K562 (cell line): ENCODE measurements at regions not wholly inside any gene's neighbourhood (a gene's known extent, or its start where the extent isn't known, plus 50 kb on each side); places are given as distances from the start of the nearest gene placed in this dataset.

Experiments
- ATAC-seq: fragments of 200-7000 bp; cut with Tn5 transposase; 3 replicates; pipeline ENCODE4 v1.9.1; 2020; ENCODE audit warnings: moderate library complexity
- BruUV-seq: library from RNA; stranded (reverse); fragments of 400-500 nt; replicated peaks from 2 replicates; lab custom pipeline; 2021; lab: Mats Ljungman, UMichigan
- CTCF ChIA-PET: fragments of 300-600 bp; formaldehyde crosslinking; extraction: SDS; loops from one replicate; lab custom pipeline; 2021; ENCODE audit warnings: low intra/inter-chr PET ratio; lab: Yijun Ruan, JAX
- POLR2A ChIA-PET: fragments of 300-600, 350-650 bp; sonication (Branson Sonifier 250); formaldehyde crosslinking; extraction: SDS; loops from one replicate; lab custom pipeline; 2021; ENCODE audit warnings: antibody characterized with exemption, inconsistent platforms; lab: Yijun Ruan, JAX
- DNase-seq, 4 experiments: peaks; one replicate each; pipeline versions ENCODE4 v3.0.0 to v3.0.0-alpha.2; 2011 to 2018; ENCODE audit warnings: low spot score in 3 of 4, mixed read lengths in 3 of 4; ENCODE audit errors: extremely low read depth in 1 of 4
- FAIRE-seq: peaks from 2 replicates; lab custom pipeline; 2011; peaks lifted over from hg19 to GRCh38; lab: Jason Lieb, UNC
- H2AFZ ChIP-seq: 2 replicates; pipeline ENCODE4 v1.6.0; 2011; ENCODE audit warnings: low read depth, low read length, control low read depth, inconsistent platforms
- H3K27ac ChIP-seq: fragments of 200-600 bp; 3 replicates; pipeline ENCODE4 v1.8.0; 2011; ENCODE audit warnings: low read depth, mild to moderate bottlenecking, control low read depth, inconsistent platforms, low read length, moderate library complexity, mixed read lengths; ENCODE audit errors: extremely low read depth
- H3K27me3 ChIP-seq, 2 experiments: fragments of 300-600 bp in 1 of 2; 2 replicates in 1 of 2; 3 replicates in 1 of 2; pipeline versions ENCODE4 v1.6.0 to v1.8.0; 2011; ENCODE audit warnings: inconsistent platforms in 2 of 2, low read length in 2 of 2, mild to moderate bottlenecking in 1 of 2, mixed read lengths in 1 of 2, moderate library complexity in 1 of 2; ENCODE audit not compliant: control insufficient read depth in 2 of 2, insufficient read depth in 2 of 2
- H3K36me3 ChIP-seq: fragments of 300-600 bp; 3 replicates; pipeline ENCODE4 v1.8.0; 2011; ENCODE audit warnings: mild to moderate bottlenecking, low read length, inconsistent platforms; ENCODE audit not compliant: control insufficient read depth, insufficient read depth
- H3K4me1 ChIP-seq, 2 experiments: fragments of 200-600 bp in 1 of 2; replicated peaks in 1 of 2; 2 replicates in 1 of 2; 3 replicates in 1 of 2; pipeline versions ENCODE4 v1.5.1 to v1.8.0; 2011; ENCODE audit warnings: inconsistent platforms in 2 of 2, low read length in 2 of 2, mild to moderate bottlenecking in 1 of 2, mixed read lengths in 1 of 2, moderate library complexity in 1 of 2; ENCODE audit not compliant: control insufficient read depth in 2 of 2, insufficient read depth in 2 of 2
- H3K4me2 ChIP-seq: 2 replicates; pipeline ENCODE4 v1.6.1; 2011; ENCODE audit warnings: low read length, control low read depth, inconsistent platforms, mixed read lengths; ENCODE audit not compliant: insufficient read depth
- H3K4me3 ChIP-seq: fragments of 200-600 bp; sonication (generic), shearing (Covaris generic); 2 replicates; pipeline ENCODE4 v1.5.1; 2016; ENCODE audit warnings: control low read depth, inconsistent platforms
- H3K79me2 ChIP-seq: fragments of 200-600 bp; 3 replicates; pipeline ENCODE4 v1.8.0; 2011; ENCODE audit warnings: low read length, inconsistent platforms; ENCODE audit not compliant: control insufficient read depth, insufficient read depth
- H3K9ac ChIP-seq, 2 experiments: 2 replicates each; pipeline versions ENCODE4 v1.6.0 to v1.6.1; 2011; ENCODE audit warnings: low read depth in 2 of 2, low read length in 2 of 2, control low read depth in 1 of 2, inconsistent platforms in 1 of 2, mild to moderate bottlenecking in 1 of 2, mixed read lengths in 1 of 2; ENCODE audit not compliant: insufficient read depth in 1 of 2
- H3K9me1 ChIP-seq: one replicate; pipeline ENCODE4 v1.6.0; 2011; ENCODE audit warnings: inconsistent platforms, mild to moderate bottlenecking, low read length, moderate library complexity; ENCODE audit not compliant: control insufficient read depth, insufficient read depth
- H3K9me3 ChIP-seq: replicated peaks from 2 replicates; pipeline ENCODE4 v1.5.1; 2011; ENCODE audit warnings: low read depth, low read length, inconsistent platforms; ENCODE audit not compliant: control insufficient read depth, insufficient read depth
- H4K20me1 ChIP-seq: replicated peaks from 2 replicates; pipeline ENCODE4 v1.6.1; 2011; ENCODE audit warnings: low read length, inconsistent platforms, mixed read lengths; ENCODE audit not compliant: control insufficient read depth, insufficient read depth
- MBD1 ChIP-seq: fragments of 250-450 bp; sonication (Bioruptor Pico); IDR thresholded peaks from 2 replicates; pipeline ENCODE4 v1.8.0; 2022; ENCODE audit warnings: inconsistent platforms
- PCBP1 ChIP-seq: fragments of 200-400 bp; formaldehyde crosslinking; IDR thresholded peaks from 2 replicates; pipeline ENCODE4 v1.6.1; 2018; ENCODE audit warnings: mild to moderate bottlenecking, low read depth, low read length; ENCODE audit not compliant: poor library complexity, severe bottlenecking
- RBM25 ChIP-seq: fragments of 200-400 bp; formaldehyde crosslinking; IDR thresholded peaks from 2 replicates; pipeline ENCODE4 v1.6.1; 2018; ENCODE audit warnings: low read length, low read depth, moderate library complexity; ENCODE audit not compliant: severe bottlenecking
- SIN3A ChIP-seq, 2 experiments: fragments of 150-350 bp in 1 of 2; IDR thresholded peaks; 2 replicates each; pipeline ENCODE4 v1.6.1; 2011 to 2016; ENCODE audit warnings: borderline replicate concordance in 2 of 2, low read depth in 2 of 2, low read length in 2 of 2, mild to moderate bottlenecking in 2 of 2, moderate library complexity in 2 of 2; ENCODE audit not compliant: control insufficient read depth in 1 of 2
- TFAM ChIP-seq: fragments of 250-450 bp; sonication (Bioruptor Pico); conservative IDR thresholded peaks from 2 replicates; pipeline ENCODE4 v1.5.0; 2021; ENCODE audit warnings: mild to moderate bottlenecking, moderate library complexity
- ZBTB8A ChIP-seq: fragments of 450-650 bp; IDR thresholded peaks from 2 replicates; pipeline ENCODE4 v1.6.1; 2018; ENCODE audit warnings: mild to moderate bottlenecking, moderate library complexity; ENCODE audit not compliant: partially characterized antibody
- ZNF24 ChIP-seq: fragments of 450-650 bp; IDR thresholded peaks from 2 replicates; pipeline ENCODE4 v1.6.1; 2016
- ZNF347 ChIP-seq: fragments of 450-650 bp; formaldehyde crosslinking; IDR thresholded peaks from 2 replicates; pipeline ENCODE4 v1.4.0; 2020; ENCODE audit warnings: low read depth, mild to moderate bottlenecking, moderate library complexity
- ZNF398 ChIP-seq: fragments of 250-450 bp; sonication (Bioruptor Pico); IDR thresholded peaks from 2 replicates; pipeline ENCODE4 v1.8.0; 2021; ENCODE audit warnings: moderate library complexity, mild to moderate bottlenecking, inconsistent platforms
- in situ Hi-C: fragments of 300-500 bp; cut with MboI; formaldehyde crosslinking; loops from 4 replicates; pipeline ENCODE4 v1.15.0; 2018; ENCODE audit warnings: inconsistent platforms, mixed read lengths
- intact Hi-C: fragments of 100-400 bp; cut with micrococcal nuclease; formaldehyde crosslinking; loops from 2 replicates; pipeline ENCODE4 v1.14.2; 2022
- TF ChIP-seq, protein P1 (sequence below): IDR thresholded peaks from 2 replicates; pipeline ENCODE4 v1.6.1; 2012; ENCODE audit warnings: low read depth, low read length, improper control_type of control experiment, borderline replicate concordance
- TF ChIP-seq, protein P2 (sequence below): fragments of 200-800 bp; sonication (Bioruptor generic); IDR thresholded peaks from 2 replicates; pipeline ENCODE4 v1.6.1; 2016; ENCODE audit warnings: missing genetic modification characterization, missing compliant biosample characterization

DNA sequence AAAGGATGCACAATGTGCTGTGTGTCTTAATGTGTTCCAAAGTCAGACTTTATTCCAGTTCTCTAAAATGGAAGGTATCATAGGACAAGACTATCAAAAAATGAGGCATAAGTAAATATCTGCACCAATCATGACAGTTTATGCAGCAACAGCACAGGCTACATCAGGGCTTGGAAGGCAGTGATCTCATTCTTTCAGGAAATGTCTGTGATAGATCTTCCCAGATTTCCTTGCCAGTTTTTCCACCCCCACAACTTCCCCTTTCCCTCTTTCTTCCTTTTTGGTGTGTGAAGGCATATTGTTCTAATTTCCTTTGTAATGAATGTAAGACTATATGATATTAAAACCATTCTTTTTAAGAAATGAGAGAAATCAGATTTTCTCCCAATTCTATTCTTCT, 326.7 kb downstream of the ATP23 start:
- no peaks in the 10 kb centered on the region for H3K27me3 ChIP-seq
- ATAC-seq (no peak), DNase-seq (no peak), FAIRE-seq (no peak)
- ChIA-PET CTCF (no interaction called here), POLR2A (no interaction called here)
- no TSS peak for BruUV-seq
- intact Hi-C loops (no loop called here), in situ Hi-C loops (no loop called here)
- H3K79me2 ChIP-seq, result no peaks in the 10 kb centered on the region
- H3K4me1 ChIP-seq, result no peaks in the 10 kb centered on the region
- no peak overlapping the region for H2AFZ ChIP-seq
- H3K9me3 ChIP-seq, result no peaks in the 10 kb centered on the region
- no peaks in the 10 kb centered on the region for H3K36me3 ChIP-seq
- no peak overlapping the region for H3K9ac ChIP-seq
- no peak overlapping the region for H3K27ac ChIP-seq
- H3K4me3 ChIP-seq, result no peak overlapping the region
- H3K9me1 ChIP-seq, result no peaks in the 10 kb centered on the region
- no peaks in the 10 kb centered on the region for H4K20me1 ChIP-seq
- no peak overlapping the region for H3K4me2 ChIP-seq
- TF ChIP-seq ZNF398 (CRISPR knock-in tag) (no peak), SIN3A (IDR thresholded peaks at IDR 0.05; ENCODE audit: borderline replicate concordance in 2 of 2, control insufficient read depth in 1 of 2, low read depth in 2 of 2, low read length in 2 of 2) (no peak), TFAM (CRISPR knock-in tag) (no peak), MBD1 (CRISPR knock-in tag) (no peak), ZBTB8A (no peak), RBM25 (no peak), ZNF24 (no peak), ZNF347 (CRISPR knock-in tag) (no peak), PCBP1 (no peak)
- TF ChIP-seq, protein P1, sequence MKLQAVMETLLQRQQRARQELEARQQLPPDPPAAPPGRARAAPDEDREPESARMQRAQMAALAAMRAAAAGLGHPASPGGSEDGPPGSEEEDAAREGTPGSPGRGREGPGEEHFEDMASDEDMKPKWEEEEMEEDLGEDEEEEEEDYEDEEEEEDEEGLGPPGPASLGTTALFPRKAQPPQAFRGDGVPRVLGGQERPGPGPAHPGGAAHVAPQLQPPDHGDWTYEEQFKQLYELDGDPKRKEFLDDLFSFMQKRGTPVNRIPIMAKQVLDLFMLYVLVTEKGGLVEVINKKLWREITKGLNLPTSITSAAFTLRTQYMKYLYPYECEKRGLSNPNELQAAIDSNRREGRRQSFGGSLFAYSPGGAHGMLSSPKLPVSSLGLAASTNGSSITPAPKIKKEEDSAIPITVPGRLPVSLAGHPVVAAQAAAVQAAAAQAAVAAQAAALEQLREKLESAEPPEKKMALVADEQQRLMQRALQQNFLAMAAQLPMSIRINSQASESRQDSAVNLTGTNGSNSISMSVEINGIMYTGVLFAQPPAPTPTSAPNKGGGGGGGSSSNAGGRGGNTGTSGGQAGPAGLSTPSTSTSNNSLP, result no peak
- TF ChIP-seq, protein P2, sequence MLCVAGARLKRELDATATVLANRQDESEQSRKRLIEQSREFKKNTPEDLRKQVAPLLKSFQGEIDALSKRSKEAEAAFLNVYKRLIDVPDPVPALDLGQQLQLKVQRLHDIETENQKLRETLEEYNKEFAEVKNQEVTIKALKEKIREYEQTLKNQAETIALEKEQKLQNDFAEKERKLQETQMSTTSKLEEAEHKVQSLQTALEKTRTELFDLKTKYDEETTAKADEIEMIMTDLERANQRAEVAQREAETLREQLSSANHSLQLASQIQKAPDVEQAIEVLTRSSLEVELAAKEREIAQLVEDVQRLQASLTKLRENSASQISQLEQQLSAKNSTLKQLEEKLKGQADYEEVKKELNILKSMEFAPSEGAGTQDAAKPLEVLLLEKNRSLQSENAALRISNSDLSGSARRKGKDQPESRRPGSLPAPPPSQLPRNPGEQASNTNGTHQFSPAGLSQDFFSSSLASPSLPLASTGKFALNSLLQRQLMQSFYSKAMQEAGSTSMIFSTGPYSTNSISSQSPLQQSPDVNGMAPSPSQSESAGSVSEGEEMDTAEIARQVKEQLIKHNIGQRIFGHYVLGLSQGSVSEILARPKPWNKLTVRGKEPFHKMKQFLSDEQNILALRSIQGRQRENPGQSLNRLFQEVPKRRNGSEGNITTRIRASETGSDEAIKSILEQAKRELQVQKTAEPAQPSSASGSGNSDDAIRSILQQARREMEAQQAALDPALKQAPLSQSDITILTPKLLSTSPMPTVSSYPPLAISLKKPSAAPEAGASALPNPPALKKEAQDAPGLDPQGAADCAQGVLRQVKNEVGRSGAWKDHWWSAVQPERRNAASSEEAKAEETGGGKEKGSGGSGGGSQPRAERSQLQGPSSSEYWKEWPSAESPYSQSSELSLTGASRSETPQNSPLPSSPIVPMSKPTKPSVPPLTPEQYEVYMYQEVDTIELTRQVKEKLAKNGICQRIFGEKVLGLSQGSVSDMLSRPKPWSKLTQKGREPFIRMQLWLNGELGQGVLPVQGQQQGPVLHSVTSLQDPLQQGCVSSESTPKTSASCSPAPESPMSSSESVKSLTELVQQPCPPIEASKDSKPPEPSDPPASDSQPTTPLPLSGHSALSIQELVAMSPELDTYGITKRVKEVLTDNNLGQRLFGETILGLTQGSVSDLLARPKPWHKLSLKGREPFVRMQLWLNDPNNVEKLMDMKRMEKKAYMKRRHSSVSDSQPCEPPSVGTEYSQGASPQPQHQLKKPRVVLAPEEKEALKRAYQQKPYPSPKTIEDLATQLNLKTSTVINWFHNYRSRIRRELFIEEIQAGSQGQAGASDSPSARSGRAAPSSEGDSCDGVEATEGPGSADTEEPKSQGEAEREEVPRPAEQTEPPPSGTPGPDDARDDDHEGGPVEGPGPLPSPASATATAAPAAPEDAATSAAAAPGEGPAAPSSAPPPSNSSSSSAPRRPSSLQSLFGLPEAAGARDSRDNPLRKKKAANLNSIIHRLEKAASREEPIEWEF (CRISPR knock-in tag), result no peak
